Natural killer cell treated with Interleukin-12 subunit alpha and Interleukin-12 subunit beta and Interleukin-15 and Interleukin-18, amount 100 ng/mL, for 72 hours (primary cell): ENCODE measurements at regions not wholly inside any gene's neighbourhood (a gene's known extent, or its start where the extent isn't known, plus 50 kb on each side); places are given as distances from the start of the nearest gene placed in this dataset.

Experiments
- ATAC-seq, 2 donors: fragments of 150-1000 bp; cut with Tn5 transposase in 1 of 2; sonication (Bioruptor Pico), chemical (Tn5 transposase) in 1 of 2; 2 replicates each; pipeline ENCODE4 v1.10.0; 2021
- DNase-seq: peaks from one replicate; pipeline ENCODE4 v3.0.0; 2022; ENCODE audit warnings: low spot score
- H3K27ac Mint-ChIP-seq, 2 donors: 1 replicate in 1 of 2; 2 replicates in 1 of 2; pipeline ENCODE4 v1.8.0; 2022; ENCODE audit warnings: mixed read lengths in 2 of 2, mild to moderate bottlenecking in 1 of 2, moderate library complexity in 1 of 2
- H3K27me3 Mint-ChIP-seq, 2 donors: 1 replicate in 1 of 2; 2 replicates in 1 of 2; pipeline ENCODE4 v1.8.0; 2022; ENCODE audit warnings: mixed read lengths in 2 of 2
- H3K36me3 Mint-ChIP-seq: one replicate; pipeline ENCODE4 v1.8.0; 2022; ENCODE audit warnings: mixed read lengths
- H3K4me1 Mint-ChIP-seq, 2 donors: 1 replicate in 1 of 2; 2 replicates in 1 of 2; pipeline ENCODE4 v1.8.0; 2022; ENCODE audit warnings: low read depth in 2 of 2, mixed read lengths in 2 of 2, mild to moderate bottlenecking in 1 of 2
- H3K4me3 Mint-ChIP-seq: one replicate; pipeline ENCODE4 v1.8.0; 2022; ENCODE audit warnings: mixed read lengths
- H3K9me3 Mint-ChIP-seq: 2 replicates; pipeline ENCODE4 v1.8.0; 2022; ENCODE audit warnings: mixed read lengths

GRCh38 chr18:24942144-24942543 is 409.8 kb downstream of the ZNF521 start:
- no peaks in the 10 kb centered on the region for H3K36me3 Mint-ChIP-seq
- DNase-seq = no peak
- H3K27me3 Mint-ChIP-seq = no peaks in the 10 kb centered on the region
- ATAC-seq = no peak
- H3K4me1 Mint-ChIP-seq = no peaks in the 10 kb centered on the region
- no peak overlapping the region for H3K27ac Mint-ChIP-seq
- no peak overlapping the region for H3K4me3 Mint-ChIP-seq
- H3K9me3 Mint-ChIP-seq = no peaks in the 10 kb centered on the region

GRCh38 chr18:24947521-24948305 is 404.3 kb downstream of the ZNF521 start:
- Mint-ChIP-seq H3K9me3 (no peaks in the 10 kb centered on the region), H3K36me3 (no peaks in the 10 kb centered on the region), H3K4me1 (no peaks in the 10 kb centered on the region), H3K27ac (no peak overlapping the region), H3K4me3 (no peak overlapping the region), H3K27me3 (peaks cover 2 to 8% of the 10 kb centered on the region in 2 donors)
- no peak for DNase-seq
- no peak for ATAC-seq

DNA sequence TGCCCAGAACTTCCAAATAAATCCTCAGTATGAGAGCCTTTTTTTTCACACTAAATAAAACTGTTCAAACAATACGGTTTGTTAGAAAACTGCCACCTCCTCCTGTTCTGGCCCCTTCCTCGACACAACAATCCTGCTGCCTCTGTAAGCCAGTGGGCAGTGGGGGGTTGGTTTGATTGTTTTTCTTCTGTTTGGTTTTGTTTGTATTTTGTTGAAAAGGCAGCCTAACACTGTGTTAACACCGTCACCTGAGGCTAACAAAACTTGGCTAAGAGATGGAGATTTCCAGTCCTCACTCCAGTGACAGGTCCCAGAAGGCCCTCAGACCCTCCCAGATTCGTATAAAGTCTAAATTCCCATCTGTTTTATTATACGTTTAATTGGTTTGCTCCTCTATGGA is 402.1 kb downstream of the ZNF521 start:
- H3K4me1 Mint-ChIP-seq = no peaks in the 10 kb centered on the region
- H3K9me3 Mint-ChIP-seq = no peaks in the 10 kb centered on the region
- H3K27me3 Mint-ChIP-seq = peaks cover 2 to 8% of the 10 kb centered on the region in 2 donors
- ATAC-seq (no peak), DNase-seq (no peak)
- no peaks in the 10 kb centered on the region for H3K36me3 Mint-ChIP-seq
- H3K27ac Mint-ChIP-seq = no peak overlapping the region
- H3K4me3 Mint-ChIP-seq = no peak overlapping the region

GRCh38 chr18:24954341-24954740 is 397.6 kb downstream of the ZNF521 start:
- Mint-ChIP-seq H3K4me1 (no peaks in the 10 kb centered on the region), H3K27me3 (no peaks in the 10 kb centered on the region), H3K4me3 (no peak overlapping the region), H3K9me3 (no peaks in the 10 kb centered on the region), H3K36me3 (no peaks in the 10 kb centered on the region), H3K27ac (no peak overlapping the region)
- ATAC-seq (no peak), DNase-seq (no peak)

- H3K36me3 Mint-ChIP-seq = no peaks in the 10 kb centered on the region
- H3K4me3 Mint-ChIP-seq = no peak overlapping the region
- H3K27ac Mint-ChIP-seq = no peak overlapping the region
- DNase-seq = no peak
- H3K4me1 Mint-ChIP-seq = no peaks in the 10 kb centered on the region
- H3K27me3 Mint-ChIP-seq = no peaks in the 10 kb centered on the region
- no peak for ATAC-seq
- H3K9me3 Mint-ChIP-seq = no peaks in the 10 kb centered on the region
Measured at GRCh38 chr18:24958001-24958400, 394.0 kb downstream of the ZNF521 start.

- no peak overlapping the region for H3K27ac Mint-ChIP-seq
- no peaks in the 10 kb centered on the region for H3K27me3 Mint-ChIP-seq
- no peak for DNase-seq
- no peaks in the 10 kb centered on the region for H3K4me1 Mint-ChIP-seq
- H3K4me3 Mint-ChIP-seq = no peak overlapping the region
- no peaks in the 10 kb centered on the region for H3K9me3 Mint-ChIP-seq
- no peak for ATAC-seq
- H3K36me3 Mint-ChIP-seq = no peaks in the 10 kb centered on the region
Measured at GRCh38 chr18:24959051-24959476, 392.9 kb downstream of the ZNF521 start.

- DNase-seq (no peak), ATAC-seq (no peak)
- H3K27ac Mint-ChIP-seq = no peak overlapping the region
- no peaks in the 10 kb centered on the region for H3K36me3 Mint-ChIP-seq
- no peaks in the 10 kb centered on the region for H3K27me3 Mint-ChIP-seq
- no peaks in the 10 kb centered on the region for H3K4me1 Mint-ChIP-seq
- no peak overlapping the region for H3K4me3 Mint-ChIP-seq
- peaks cover 4% of the 10 kb centered on the region for H3K9me3 Mint-ChIP-seq
Measured at GRCh38 chr18:24964216-24964615, 387.8 kb downstream of the ZNF521 start.

DNA sequence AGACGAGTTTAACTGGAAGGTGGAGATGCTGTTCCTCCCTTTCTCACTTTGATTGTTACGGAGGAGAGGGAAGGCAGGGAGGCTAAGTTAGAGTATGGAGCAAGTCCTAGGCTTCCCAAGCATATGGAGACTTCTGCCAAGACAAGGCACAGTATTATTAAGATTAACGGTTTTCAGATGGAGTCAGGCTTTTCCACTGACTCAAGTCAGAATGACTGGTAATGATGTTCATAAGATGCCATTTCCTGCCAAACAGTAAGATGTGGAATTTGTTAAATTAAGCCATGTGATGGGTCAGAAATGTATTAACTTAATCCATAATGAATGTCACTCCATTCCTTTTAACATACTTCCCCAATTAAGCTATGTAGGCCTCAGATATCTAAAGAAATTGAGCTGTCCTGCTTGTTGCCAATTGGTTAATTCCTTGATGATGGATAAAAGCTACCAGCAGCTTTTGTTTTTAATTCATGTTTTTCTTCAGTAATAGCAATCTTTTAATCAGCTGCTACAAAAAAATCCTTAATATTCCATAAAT is 383.7 kb downstream of the ZNF521 start:
- DNase-seq (no peak), ATAC-seq (no peak)
- H3K9me3 Mint-ChIP-seq = peaks cover 12% of the 10 kb centered on the region
- no peak overlapping the region for H3K4me3 Mint-ChIP-seq
- H3K36me3 Mint-ChIP-seq = no peaks in the 10 kb centered on the region
- no peak overlapping the region for H3K27ac Mint-ChIP-seq
- H3K4me1 Mint-ChIP-seq = no peaks in the 10 kb centered on the region
- H3K27me3 Mint-ChIP-seq = peaks cover 0 to 4% of the 10 kb centered on the region in 2 donors

DNA sequence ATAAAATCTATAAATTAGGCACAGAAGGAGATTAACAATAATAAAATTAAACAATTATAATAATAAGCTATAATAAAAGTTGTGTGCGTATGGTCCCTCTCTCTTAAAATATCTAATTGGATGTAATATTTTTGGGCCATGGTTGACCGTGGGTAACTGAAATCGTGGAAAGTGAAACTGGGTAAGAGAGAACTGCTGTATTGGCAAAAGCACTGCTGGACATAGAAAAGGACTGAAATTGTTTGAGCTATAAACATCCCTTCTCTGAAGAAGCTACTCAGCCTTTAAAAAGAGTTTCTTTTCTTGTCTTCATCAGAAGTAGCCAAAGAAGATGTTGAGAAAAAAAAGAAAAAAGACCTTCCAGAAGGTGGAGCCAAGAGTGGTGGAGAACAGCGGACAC is 379.4 kb downstream of the ZNF521 start:
- H3K4me3 Mint-ChIP-seq = no peak overlapping the region
- no peak overlapping the region for H3K27ac Mint-ChIP-seq
- H3K36me3 Mint-ChIP-seq = no peaks in the 10 kb centered on the region
- no peak for ATAC-seq
- H3K4me1 Mint-ChIP-seq = no peaks in the 10 kb centered on the region
- DNase-seq = no peak
- H3K27me3 Mint-ChIP-seq = peaks cover 0 to 9% of the 10 kb centered on the region in 2 donors
- peaks cover 10% of the 10 kb centered on the region for H3K9me3 Mint-ChIP-seq

- Mint-ChIP-seq H3K27me3 (peaks cover 0 to 13% of the 10 kb centered on the region in 2 donors), H3K4me3 (no peak overlapping the region), H3K36me3 (no peaks in the 10 kb centered on the region), H3K27ac (no peak overlapping the region), H3K4me1 (no peaks in the 10 kb centered on the region), H3K9me3 (peaks cover 8% of the 10 kb centered on the region)
- no peak for DNase-seq
- no peak for ATAC-seq
Measured at GRCh38 chr18:24974431-24974830, 377.5 kb downstream of the ZNF521 start.

GRCh38 chr18:24975496-24976372 is 376.2 kb downstream of the ZNF521 start:
- H3K27ac Mint-ChIP-seq = no peak overlapping the region
- ATAC-seq = no peak
- H3K27me3 Mint-ChIP-seq = peaks cover 0 to 9% of the 10 kb centered on the region in 2 donors
- no peak for DNase-seq
- no peak overlapping the region for H3K4me3 Mint-ChIP-seq
- H3K4me1 Mint-ChIP-seq = no peaks in the 10 kb centered on the region
- H3K36me3 Mint-ChIP-seq = no peaks in the 10 kb centered on the region
- H3K9me3 Mint-ChIP-seq = peaks cover 3% of the 10 kb centered on the region

- H3K36me3 Mint-ChIP-seq = no peaks in the 10 kb centered on the region
- ATAC-seq (no peak), DNase-seq (no peak)
- no peaks in the 10 kb centered on the region for H3K9me3 Mint-ChIP-seq
- H3K4me3 Mint-ChIP-seq = no peak overlapping the region
- no peaks in the 10 kb centered on the region for H3K4me1 Mint-ChIP-seq
- no peak overlapping the region for H3K27ac Mint-ChIP-seq
- peaks cover 0 to 9% of the 10 kb centered on the region in 2 donors for H3K27me3 Mint-ChIP-seq
Measured at GRCh38 chr18:24976502-24976901, 375.5 kb downstream of the ZNF521 start.

DNA sequence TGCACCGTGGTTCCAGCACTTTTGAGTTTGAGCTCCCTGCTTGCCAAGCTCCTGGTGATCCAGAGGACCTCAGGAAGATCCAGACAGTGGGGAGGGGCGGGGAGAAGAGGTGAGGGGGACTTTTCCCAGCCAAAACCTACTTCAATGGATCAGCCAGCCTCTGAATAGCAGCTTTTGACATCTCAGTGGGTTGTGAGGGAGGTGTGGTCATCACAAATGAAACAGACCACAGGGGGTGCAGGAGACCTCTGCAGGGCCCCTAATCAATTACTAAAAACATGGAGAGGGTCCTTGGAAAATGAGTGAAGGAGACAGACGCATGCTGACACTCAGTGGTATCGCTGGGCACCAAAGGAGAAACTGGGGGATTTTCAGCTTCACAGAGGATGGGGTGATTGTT is 372.7 kb downstream of the ZNF521 start:
- Mint-ChIP-seq H3K27me3 (peaks cover 0 to 11% of the 10 kb centered on the region in 2 donors), H3K4me1 (no peaks in the 10 kb centered on the region), H3K27ac (no peak overlapping the region), H3K36me3 (no peaks in the 10 kb centered on the region), H3K4me3 (no peak overlapping the region), H3K9me3 (no peaks in the 10 kb centered on the region)
- ATAC-seq (no peak), DNase-seq (no peak)

DNA sequence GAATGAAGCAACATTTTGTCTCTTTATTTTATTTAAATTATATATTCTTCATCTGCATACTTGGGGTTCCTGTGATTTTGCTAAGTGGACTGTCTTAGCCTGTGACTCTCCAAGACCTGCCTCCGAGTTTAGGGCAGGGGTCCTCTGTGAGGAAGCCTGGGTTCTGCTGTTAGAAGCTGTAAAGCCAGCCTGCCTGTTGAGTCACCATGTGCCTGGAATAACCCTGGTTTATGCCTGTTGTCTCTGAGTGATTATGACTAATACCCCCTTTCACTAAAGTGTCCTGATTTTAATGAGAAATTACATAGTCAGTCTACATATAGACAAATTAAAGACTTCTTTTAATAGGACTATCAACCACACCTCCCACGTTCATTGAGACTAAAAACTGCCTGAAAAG is 369.1 kb downstream of the ZNF521 start:
- ATAC-seq = no peak
- H3K4me3 Mint-ChIP-seq = no peak overlapping the region
- DNase-seq = no peak

More for the DNA sequence above, 369.1 kb downstream of the ZNF521 start:
- Mint-ChIP-seq H3K27me3 (peaks cover 14 to 18% of the 10 kb centered on the region in 2 donors), H3K9me3 (no peaks in the 10 kb centered on the region), H3K27ac (no peak overlapping the region), H3K4me1 (no peaks in the 10 kb centered on the region), H3K36me3 (no peaks in the 10 kb centered on the region)
